ENCODE measurements at regions not wholly inside any gene's neighbourhood (a gene's known extent, or its start where the extent isn't known, plus 50 kb on each side); places are given as distances from the start of the nearest gene placed in this dataset.

DNA sequence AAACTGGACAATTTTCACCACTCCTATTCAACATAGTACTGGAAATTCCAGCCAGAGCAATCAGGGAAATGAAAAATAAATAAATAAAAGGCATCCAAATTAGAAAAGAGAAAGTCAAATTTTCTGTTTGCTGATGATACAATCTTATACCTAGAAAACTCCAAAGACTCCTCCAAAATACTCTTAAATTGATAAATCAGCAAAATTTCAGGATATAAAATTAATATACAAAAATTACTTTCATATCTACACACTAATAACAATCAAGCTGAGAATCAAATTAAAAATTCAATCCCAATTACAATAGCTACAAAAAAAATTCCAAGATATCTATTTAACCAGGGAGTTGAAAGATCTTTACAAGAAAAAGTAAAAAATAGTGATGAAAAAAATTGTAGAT lies 651.9 kb downstream of the DTWD2 start:
- TF ChIP-seq POLR2A (IDR thresholded peaks at IDR 0.05; ENCODE audit: low read depth, low read length) (no peak), POLR2AphosphoS5 (IDR thresholded peaks at IDR 0.05; ENCODE audit: low read depth, low read length) (no peak), TAF1 (IDR thresholded peaks at IDR 0.05; ENCODE audit: borderline replicate concordance, low read depth, low read length) (no peak)

All from GM12892 (cell line).